Right hindlimb (tissue), 1 donor: ENCODE measurements at regions not wholly inside any gene's neighbourhood (a gene's known extent, or its start where the extent isn't known, plus 50 kb on each side); places are given as distances from the start of the nearest gene placed in this dataset.
"Not testable (repeated sequence)": the region's sequence is repeated elsewhere in the genome, so short reads cannot be mapped to it uniquely, and the experiment has no call there.

ENCODE experiments used
- DNase-seq: peaks from one replicate; pipeline ENCODE4 v3.0.0-alpha.2; 2018

- not testable (repeated sequence) for DNase-seq
Measured at GRCh38 chr15:20285696-20286300, 255.8 kb downstream of the GOLGA6L6 start.

DNA sequence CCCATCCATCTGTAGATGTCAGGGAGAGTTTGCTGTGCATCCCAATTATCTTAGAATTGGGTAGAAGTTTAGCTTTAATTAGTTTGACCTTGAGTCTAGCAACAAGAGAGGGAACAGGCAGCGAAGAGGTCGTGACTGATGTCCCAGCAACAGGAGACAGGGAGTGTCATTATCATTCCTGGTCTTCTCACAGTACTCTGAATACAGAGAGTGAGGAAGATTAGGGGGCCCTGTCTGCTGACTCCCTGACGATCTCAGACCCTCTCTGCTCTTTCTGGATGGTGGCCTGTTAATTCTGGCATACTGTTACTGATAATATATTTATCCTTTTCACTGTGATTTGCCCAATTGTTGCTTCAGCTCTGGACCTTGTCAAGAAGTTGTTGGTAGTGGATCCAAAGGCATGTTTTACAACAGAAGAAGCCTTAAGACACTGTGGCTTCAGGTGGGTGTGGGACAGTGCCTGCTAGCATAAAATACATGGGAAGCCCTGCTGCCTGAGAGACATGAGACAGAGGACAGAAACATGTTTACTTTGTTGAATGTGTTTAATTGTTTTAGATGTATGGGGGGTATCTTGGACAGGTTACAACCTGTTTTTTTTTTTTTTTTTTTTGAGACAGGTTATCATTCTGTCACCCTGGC is 256.6 kb downstream of the GOLGA6L6 start:
- DNase-seq = not testable (repeated sequence)

- not testable (repeated sequence) for DNase-seq
Measured at GRCh38 chr15:20283651-20284050, 257.9 kb downstream of the GOLGA6L6 start.

DNA sequence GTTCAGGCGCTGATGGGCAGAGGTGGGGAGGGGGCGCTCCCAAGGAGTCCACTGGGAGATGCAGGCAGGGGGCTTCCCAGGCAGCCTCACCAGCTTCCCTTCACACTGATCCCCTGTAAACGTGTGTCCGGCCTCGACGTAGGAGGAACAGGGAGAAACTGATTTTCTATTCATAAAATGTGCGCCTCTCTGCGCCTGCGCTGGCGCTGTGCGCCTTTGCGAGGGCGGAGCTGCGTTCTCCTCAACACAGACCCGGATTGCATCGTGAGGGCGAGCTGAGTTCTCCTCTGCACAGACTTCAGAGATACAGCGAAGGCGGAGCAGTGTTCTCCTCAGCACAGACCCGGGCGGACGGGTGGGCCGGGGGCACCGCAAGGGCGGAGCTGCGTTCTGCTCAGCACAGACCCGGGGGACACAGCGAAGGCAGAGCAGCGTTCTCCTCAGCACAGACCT is 259.1 kb downstream of the GOLGA6L6 start:
- not testable (repeated sequence) for DNase-seq

DNA sequence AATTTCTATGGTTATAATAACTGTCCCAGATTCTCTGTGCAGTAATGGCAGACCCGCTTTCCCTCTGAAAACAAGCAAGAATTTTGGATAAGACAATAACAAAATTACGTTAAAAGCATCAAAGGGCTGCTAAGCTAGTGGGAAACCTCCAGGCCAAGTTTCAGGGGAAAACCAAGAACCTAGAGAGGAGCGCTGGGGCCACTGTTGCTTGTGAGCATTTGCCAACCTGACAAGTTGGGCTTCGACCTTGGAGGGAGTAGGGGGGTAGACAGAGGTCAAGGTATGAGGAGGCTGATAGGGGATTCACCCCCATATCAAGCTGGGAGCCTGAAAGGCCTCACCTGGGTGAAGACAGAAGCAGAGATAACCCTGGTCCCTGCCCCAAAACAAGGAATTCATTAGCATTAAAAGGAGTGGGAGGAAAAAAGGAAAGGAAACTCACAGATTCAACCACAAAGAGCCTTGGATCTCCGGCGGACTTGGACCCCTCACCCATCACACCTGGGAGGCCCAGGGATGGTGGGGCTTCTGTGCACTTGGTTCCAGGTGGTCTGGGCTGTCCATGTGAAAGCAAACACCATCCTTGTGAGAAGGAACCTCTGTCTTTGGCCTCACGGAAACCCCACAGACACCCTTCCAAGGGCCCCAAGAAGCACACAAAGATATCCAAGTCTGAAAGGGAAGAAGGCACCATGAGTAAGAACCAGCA is 259.9 kb downstream of the GOLGA6L6 start:
- DNase-seq = not testable (repeated sequence)

- no peak for DNase-seq
Measured at GRCh38 chr15:20280933-20281463, 260.6 kb downstream of the GOLGA6L6 start.

GRCh38 chr15:20280141-20280932 is 261.3 kb downstream of the GOLGA6L6 start:
- not testable (repeated sequence) for DNase-seq

- DNase-seq = not testable (repeated sequence)
Measured at GRCh38 chr15:20279056-20279455, 262.5 kb downstream of the GOLGA6L6 start.

- not testable (repeated sequence) for DNase-seq
Measured at GRCh38 chr15:20278376-20278775, 263.2 kb downstream of the GOLGA6L6 start.

DNA sequence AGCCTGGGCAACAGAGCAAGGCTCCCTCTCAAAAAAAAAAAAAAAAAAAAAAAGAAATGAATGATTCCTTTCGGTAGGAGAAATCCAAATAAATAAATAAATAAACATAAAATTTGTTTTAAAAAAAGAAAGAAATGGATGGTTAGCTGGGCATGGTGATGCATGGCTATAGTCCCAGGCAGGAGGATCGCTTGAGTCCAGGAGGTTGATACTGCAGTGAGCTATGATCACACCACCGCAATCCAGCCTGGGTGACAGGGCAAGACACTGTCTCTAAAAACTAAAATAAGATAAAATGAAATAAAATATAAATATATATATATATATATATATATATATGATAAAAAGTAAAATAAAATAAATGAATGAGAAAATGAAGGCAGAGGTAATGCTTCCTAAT is 264.1 kb downstream of the GOLGA6L6 start:
- not testable (repeated sequence) for DNase-seq

DNA sequence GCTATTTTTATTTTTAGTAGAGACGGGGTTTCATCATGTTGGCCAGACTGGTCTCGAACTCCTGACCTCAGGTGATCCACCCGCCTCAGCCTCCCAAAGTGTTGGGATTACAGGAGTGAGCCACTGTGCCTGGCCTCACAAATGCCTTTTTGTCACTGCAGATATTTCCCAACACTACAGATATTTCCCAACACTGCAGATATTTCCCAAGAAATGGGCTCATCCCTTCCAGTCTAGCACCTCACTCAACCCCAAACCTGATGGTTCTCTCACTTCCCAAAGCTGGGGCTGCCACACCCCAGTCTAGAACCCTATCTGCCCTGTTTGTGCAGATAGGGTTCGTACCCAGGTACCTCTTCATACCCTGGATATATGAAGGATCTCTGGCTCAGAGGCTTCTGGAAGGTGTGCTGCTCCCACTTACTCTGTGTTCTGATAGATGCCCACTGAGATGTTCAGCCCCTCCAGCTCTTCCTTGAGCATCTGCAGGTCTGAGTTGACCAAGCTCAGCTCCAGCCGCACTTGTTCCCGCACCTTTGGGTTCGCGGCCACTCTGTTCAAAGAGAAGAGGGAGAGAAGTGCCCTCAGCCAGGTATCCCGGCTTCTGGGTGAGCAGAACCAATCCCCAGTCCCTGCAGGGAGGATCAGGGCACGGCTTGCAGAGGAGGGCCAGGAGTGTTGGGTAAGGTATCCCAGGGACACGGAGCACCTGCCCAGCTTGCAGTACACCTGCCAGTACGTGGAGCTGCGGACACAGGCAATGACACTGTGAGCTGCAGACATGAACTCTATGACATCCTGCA is 265.1 kb downstream of the GOLGA6L6 start:
- DNase-seq = not testable (repeated sequence)

- DNase-seq = not testable (repeated sequence)
Measured at GRCh38 chr15:20275373-20275967, 266.1 kb downstream of the GOLGA6L6 start.

DNA sequence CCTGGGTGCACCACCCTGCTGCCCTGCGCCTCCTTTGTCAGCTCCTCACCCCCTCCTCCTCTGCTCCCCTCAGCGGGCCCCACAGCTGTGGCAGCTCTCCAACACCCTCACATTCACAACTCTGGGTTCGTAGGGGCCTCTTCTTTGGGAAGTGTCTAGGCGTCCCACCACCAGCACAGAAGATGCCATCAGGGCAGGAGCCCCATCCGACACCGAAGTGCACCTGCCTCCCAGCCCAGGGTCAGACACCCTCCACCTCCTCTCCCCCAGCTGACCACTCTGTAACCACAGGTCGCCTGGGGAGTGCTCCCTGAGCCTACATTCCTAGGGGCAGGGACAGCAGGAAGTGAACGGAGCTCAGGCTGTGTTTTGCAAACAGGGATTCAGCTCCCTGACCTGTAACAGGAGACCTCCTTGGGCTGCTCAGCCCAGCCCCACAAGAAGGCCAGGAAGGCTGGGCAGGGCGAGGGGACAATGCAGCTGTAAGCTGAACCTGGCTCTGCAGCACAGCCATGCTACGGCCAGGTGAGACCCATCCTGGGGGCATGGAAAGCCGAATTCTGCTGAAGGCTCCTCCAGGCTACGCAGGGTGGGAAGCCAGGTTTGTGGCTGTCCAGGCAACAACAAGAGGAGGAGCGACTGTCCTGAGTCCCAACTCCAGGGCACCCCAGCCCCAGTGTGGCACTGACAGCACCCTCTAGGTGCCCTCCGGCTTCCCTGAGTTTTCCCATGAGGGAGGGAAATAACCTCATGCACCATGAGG is 269.0 kb downstream of the GOLGA6L6 start:
- DNase-seq = no peak

- DNase-seq = no peak
Measured at GRCh38 chr15:20271647-20272046, 270.0 kb downstream of the GOLGA6L6 start.

DNA sequence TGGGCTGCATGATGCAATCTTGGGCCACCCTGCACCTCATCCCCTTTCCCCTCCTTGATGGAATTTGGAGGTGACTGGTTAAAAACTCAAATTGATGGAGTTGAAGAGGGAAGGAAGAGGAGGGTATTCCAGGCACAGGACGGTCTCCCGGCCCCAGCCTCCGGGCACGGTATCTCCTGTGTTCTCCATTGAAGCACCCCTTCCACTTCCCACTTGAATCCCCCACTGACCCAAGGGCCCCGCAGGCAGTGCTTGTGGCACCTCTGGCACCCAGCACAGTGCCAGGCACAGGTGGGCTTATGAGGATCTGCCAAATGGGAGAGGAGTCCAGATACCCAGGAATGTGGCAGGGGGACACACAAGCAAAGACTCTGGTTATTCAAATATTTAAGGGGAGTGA is 271.6 kb downstream of the GOLGA6L6 start:
- DNase-seq = not testable (repeated sequence)

GRCh38 chr15:20267996-20268395 is 273.6 kb downstream of the GOLGA6L6 start:
- DNase-seq = not testable (repeated sequence)

DNA sequence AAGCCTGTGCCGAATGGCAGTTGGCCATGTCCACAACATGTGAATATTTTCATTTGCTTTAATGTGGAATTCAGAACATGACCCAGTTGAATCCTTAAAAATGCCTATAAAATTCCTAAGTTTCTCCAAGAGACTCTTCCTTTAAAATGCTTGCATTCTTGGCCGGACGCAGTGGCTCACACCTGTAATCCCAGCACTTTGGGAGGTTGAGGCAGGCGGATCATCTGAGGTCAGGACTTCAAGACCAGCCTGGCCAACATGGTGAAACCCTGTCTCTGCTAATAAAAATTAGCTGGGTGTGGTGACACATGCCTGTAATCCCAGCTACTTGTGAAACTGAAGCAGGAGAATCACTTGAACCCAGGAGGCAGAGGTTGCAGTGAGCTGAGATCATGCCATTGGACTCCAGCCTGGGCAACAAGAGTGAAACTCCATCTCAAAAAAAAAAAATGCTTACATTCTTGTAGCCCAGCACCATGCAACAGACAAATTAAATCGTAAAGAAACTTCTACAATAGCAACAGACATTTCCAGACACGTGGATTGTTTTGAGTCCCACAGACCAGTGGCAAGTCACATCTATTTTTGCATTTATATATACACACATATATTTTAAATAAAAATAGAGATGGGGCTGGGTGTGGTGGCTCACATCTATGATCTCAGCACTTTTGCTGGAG is 274.4 kb downstream of the GOLGA6L6 start:
- not testable (repeated sequence) for DNase-seq

DNA sequence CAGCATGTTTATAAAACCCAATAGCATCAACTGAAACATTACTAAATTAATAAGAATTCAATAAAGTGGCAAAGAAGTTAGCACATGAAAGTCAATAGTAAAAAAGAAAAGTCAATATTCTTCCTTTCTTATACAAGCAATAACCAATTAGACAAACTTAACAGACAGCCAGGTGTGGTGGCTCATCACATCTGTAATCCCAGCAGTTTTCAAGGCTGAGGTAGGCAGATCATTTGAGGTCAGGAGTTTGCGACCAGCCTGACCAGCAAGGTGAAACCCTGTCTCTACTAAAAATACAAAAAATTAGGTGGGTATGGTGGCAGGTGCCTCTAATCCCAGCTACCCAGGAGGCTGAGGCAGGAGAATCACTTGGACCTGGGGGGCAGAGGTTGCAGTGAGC is 275.9 kb downstream of the GOLGA6L6 start:
- not testable (repeated sequence) for DNase-seq

DNA sequence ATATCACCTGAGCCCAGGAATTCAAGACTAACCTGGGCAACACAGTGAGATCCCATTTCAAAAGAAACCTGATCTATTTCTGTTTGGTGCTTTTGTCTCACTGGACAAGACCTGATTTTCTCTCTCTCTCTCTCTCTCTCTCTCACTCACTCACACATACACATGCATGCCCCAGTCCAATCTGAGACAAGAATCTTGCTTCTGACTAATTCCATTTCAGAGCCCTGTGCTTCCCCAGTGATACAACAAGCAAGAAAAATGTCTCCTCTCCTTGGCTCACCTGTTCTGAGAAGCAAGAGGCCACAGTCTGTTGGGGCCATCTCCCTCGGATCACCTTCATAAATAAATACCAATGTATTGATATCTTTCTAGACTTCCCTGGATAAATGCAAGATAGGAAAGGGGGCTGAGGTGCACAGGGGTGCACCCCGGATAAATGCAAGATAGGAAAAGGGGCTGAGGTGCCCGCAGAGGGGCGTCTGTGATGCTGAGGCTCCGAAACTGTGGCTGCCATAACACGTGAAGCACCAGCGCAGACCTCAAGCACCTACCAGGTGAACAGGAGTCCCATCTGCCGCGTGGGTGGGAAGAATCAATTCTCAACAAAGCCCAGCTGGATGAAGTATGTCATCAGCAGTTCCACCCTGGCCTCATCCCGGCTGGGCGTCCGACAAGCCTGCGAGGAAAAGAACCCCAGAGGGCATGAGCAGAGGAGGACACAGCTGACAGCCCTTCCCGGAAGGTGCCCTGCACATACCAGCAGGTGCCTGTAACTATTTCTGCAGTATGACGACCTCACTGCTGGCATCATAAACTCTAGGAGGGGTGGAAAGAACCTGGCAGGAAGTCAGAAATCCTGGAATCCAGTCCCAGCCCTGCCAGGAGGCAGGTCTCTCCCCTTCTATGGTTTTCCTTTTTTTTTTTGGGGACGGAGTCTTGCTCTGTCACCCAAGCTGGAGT is 280.0 kb downstream of the GOLGA6L6 start:
- DNase-seq = not testable (repeated sequence)
